ENCODE measurements at regions not wholly inside any gene's neighbourhood (a gene's known extent, or its start where the extent isn't known, plus 50 kb on each side); places are given as distances from the start of the nearest gene placed in this dataset.

GRCh38 chr10:128602183-128602582, 476.0 kb upstream of the MKI67 start:
- H3K27ac Mint-ChIP-seq = no peak overlapping the region
- DNase-seq = no peak
- H3K4me1 Mint-ChIP-seq = no peaks in the 10 kb centered on the region
- TF ChIP-seq CTCF (IDR thresholded peaks at IDR 0.05) = no peak
- peaks cover 6% of the 10 kb centered on the region for H3K27me3 Mint-ChIP-seq (ENCODE audit: low read depth, poor library complexity)
- H3K36me3 Mint-ChIP-seq (ENCODE audit: low read depth) = no peaks in the 10 kb centered on the region
- no peak overlapping the region for H3K4me3 Mint-ChIP-seq
- peaks cover 12% of the 10 kb centered on the region for H3K9me3 Mint-ChIP-seq

- Mint-ChIP-seq H3K9me3 (peaks cover 12% of the 10 kb centered on the region), H3K27me3 (ENCODE audit: low read depth, poor library complexity) (peaks cover 4% of the 10 kb centered on the region)
- no peak for TF ChIP-seq CTCF (IDR thresholded peaks at IDR 0.05)
These were observed 477.8 kb upstream of the MKI67 start for GRCh38 chr10:128604025-128604424.

GRCh38 chr10:128605180-128605579, 479.0 kb upstream of the MKI67 start:
- Mint-ChIP-seq H3K4me1 (no peaks in the 10 kb centered on the region), H3K4me3 (no peak overlapping the region), H3K9me3 (peaks cover 12% of the 10 kb centered on the region), H3K27me3 (ENCODE audit: low read depth, poor library complexity) (peaks cover 4% of the 10 kb centered on the region), H3K27ac (no peak overlapping the region), H3K36me3 (ENCODE audit: low read depth) (no peaks in the 10 kb centered on the region)
- TF ChIP-seq CTCF (IDR thresholded peaks at IDR 0.05) = no peak
- no peak for DNase-seq

More at GRCh38 chr10:128604025-128604424, 477.8 kb upstream of the MKI67 start:
- Mint-ChIP-seq H3K27ac (no peak overlapping the region), H3K4me3 (no peak overlapping the region), H3K4me1 (no peaks in the 10 kb centered on the region), H3K36me3 (ENCODE audit: low read depth) (no peaks in the 10 kb centered on the region)
- no peak for DNase-seq

GRCh38 chr10:128606055-128606454, 479.8 kb upstream of the MKI67 start:
- peaks cover 4% of the 10 kb centered on the region for H3K27me3 Mint-ChIP-seq (ENCODE audit: low read depth, poor library complexity)
- H3K27ac Mint-ChIP-seq = no peak overlapping the region
- DNase-seq = no peak
- H3K36me3 Mint-ChIP-seq (ENCODE audit: low read depth) = no peaks in the 10 kb centered on the region
- no peaks in the 10 kb centered on the region for H3K4me1 Mint-ChIP-seq
- H3K4me3 Mint-ChIP-seq = no peak overlapping the region
- peaks cover 12% of the 10 kb centered on the region for H3K9me3 Mint-ChIP-seq
- no peak for TF ChIP-seq CTCF (IDR thresholded peaks at IDR 0.05)

- peaks cover 2% of the 10 kb centered on the region for H3K9me3 Mint-ChIP-seq
- no peak for TF ChIP-seq CTCF (IDR thresholded peaks at IDR 0.05)
- H3K36me3 Mint-ChIP-seq (ENCODE audit: low read depth) = no peaks in the 10 kb centered on the region
- no peaks in the 10 kb centered on the region for H3K4me1 Mint-ChIP-seq
- no peak overlapping the region for H3K27ac Mint-ChIP-seq
- DNase-seq = no peak
- no peak overlapping the region for H3K4me3 Mint-ChIP-seq
- no peaks in the 10 kb centered on the region for H3K27me3 Mint-ChIP-seq (ENCODE audit: low read depth, poor library complexity)
These were observed 482.6 kb upstream of the MKI67 start for GRCh38 chr10:128608791-128609190.

- Mint-ChIP-seq H3K4me1 (no peaks in the 10 kb centered on the region), H3K9me3 (no peaks in the 10 kb centered on the region), H3K27ac (no peak overlapping the region), H3K36me3 (ENCODE audit: low read depth) (no peaks in the 10 kb centered on the region), H3K27me3 (ENCODE audit: low read depth, poor library complexity) (no peaks in the 10 kb centered on the region), H3K4me3 (no peak overlapping the region)
- no peak for TF ChIP-seq CTCF (IDR thresholded peaks at IDR 0.05)
- DNase-seq = no peak
These were observed 483.2 kb upstream of the MKI67 start for GRCh38 chr10:128609460-128609859.
